WERI-Rb-1 (cell line): ENCODE measurements at regions not wholly inside any gene's neighbourhood (a gene's known extent, or its start where the extent isn't known, plus 50 kb on each side); places are given as distances from the start of the nearest gene placed in this dataset.
"Not testable (repeated sequence)": the region's sequence is repeated elsewhere in the genome, so short reads cannot be mapped to it uniquely, and the experiment has no call there.

ENCODE experiments used
- DNase-seq: peaks from one replicate; pipeline ENCODE4 v3.0.0-alpha.2; 2020
- H3K27ac ChIP-seq: fragments of 250-450 bp; sonication (Bioruptor Pico); 2 replicates; pipeline ENCODE4 v1.5.1; 2020; ENCODE audit warnings: mild to moderate bottlenecking, moderate library complexity
- H3K27me3 ChIP-seq: fragments of 250-450 bp; sonication (Bioruptor Pico); 2 replicates; pipeline ENCODE4 v1.5.1; 2021; ENCODE audit warnings: mild to moderate bottlenecking, low read depth, moderate library complexity; ENCODE audit not compliant: insufficient read depth, severe bottlenecking
- H3K36me3 ChIP-seq: fragments of 250-450 bp; sonication (Bioruptor Pico); 2 replicates; pipeline ENCODE4 v1.5.1; 2020; ENCODE audit warnings: mild to moderate bottlenecking, moderate library complexity
- H3K4me3 ChIP-seq: 2 replicates; pipeline ENCODE4 v1.5.1; 2011; ENCODE audit warnings: low read depth, mild to moderate bottlenecking, control low read depth, low read length
- H3K9me3 ChIP-seq: fragments of 250-450 bp; sonication (Bioruptor Pico); 2 replicates; pipeline ENCODE4 v1.5.1; 2021; ENCODE audit warnings: mild to moderate bottlenecking, moderate library complexity; ENCODE audit not compliant: severe bottlenecking
- CTCF ChIP-seq: IDR thresholded peaks from 2 replicates; pipeline ENCODE4 v1.5.1; 2011; ENCODE audit warnings: low read depth, mild to moderate bottlenecking, control low read depth, inconsistent platforms, low read length

GRCh38 chr6:81889377-81890053, 137.0 kb upstream of the TENT5A start:
- no peak overlapping the region for H3K27ac ChIP-seq
- H3K4me3 ChIP-seq = no peak overlapping the region
- no peaks in the 10 kb centered on the region for H3K27me3 ChIP-seq
- no peaks in the 10 kb centered on the region for H3K9me3 ChIP-seq
- TF ChIP-seq CTCF = no peak
- H3K36me3 ChIP-seq = no peaks in the 10 kb centered on the region
- no peak for DNase-seq

GRCh38 chr6:81886909-81887308, 134.4 kb upstream of the TENT5A start:
- not testable (repeated sequence) for DNase-seq, H3K4me3 ChIP-seq, H3K27me3 ChIP-seq, H3K9me3 ChIP-seq, H3K36me3 ChIP-seq, H3K27ac ChIP-seq

GRCh38 chr6:81886157-81886556, 133.7 kb upstream of the TENT5A start:
- Histone ChIP-seq H3K27ac (no peak overlapping the region), H3K27me3 (no peaks in the 10 kb centered on the region), H3K4me3 (no peak overlapping the region), H3K9me3 (no peaks in the 10 kb centered on the region), H3K36me3 (no peaks in the 10 kb centered on the region)
- TF ChIP-seq CTCF = no peak
- no peak for DNase-seq

- H3K4me3 ChIP-seq = no peak overlapping the region
- TF ChIP-seq CTCF = no peak
- no peak for DNase-seq
Measured at GRCh38 chr6:81881660-81882059, 129.2 kb upstream of the TENT5A start.

GRCh38 chr6:81878479-81878878, 126.0 kb upstream of the TENT5A start:
- H3K36me3 ChIP-seq = no peaks in the 10 kb centered on the region
- H3K27me3 ChIP-seq = no peaks in the 10 kb centered on the region
- no peak overlapping the region for H3K27ac ChIP-seq
- no peak overlapping the region for H3K4me3 ChIP-seq
- TF ChIP-seq CTCF = no peak
- no peaks in the 10 kb centered on the region for H3K9me3 ChIP-seq
- no peak for DNase-seq

More at GRCh38 chr6:81881660-81882059, 129.2 kb upstream of the TENT5A start:
- no peaks in the 10 kb centered on the region for H3K9me3 ChIP-seq
- no peak overlapping the region for H3K27ac ChIP-seq
- no peaks in the 10 kb centered on the region for H3K27me3 ChIP-seq
- no peaks in the 10 kb centered on the region for H3K36me3 ChIP-seq

- no peak for DNase-seq
- Histone ChIP-seq H3K27me3 (no peaks in the 10 kb centered on the region), H3K27ac (no peak overlapping the region), H3K4me3 (no peak overlapping the region), H3K9me3 (no peaks in the 10 kb centered on the region), H3K36me3 (no peaks in the 10 kb centered on the region)
- no peak for TF ChIP-seq CTCF
Measured at GRCh38 chr6:81876971-81877370, 124.5 kb upstream of the TENT5A start.
